ENCODE measurements at regions not wholly inside any gene's neighbourhood (a gene's known extent, or its start where the extent isn't known, plus 50 kb on each side); places are given as distances from the start of the nearest gene placed in this dataset.
"Not testable (repeated sequence)": the region's sequence is repeated elsewhere in the genome, so short reads cannot be mapped to it uniquely, and the experiment has no call there.

DNA sequence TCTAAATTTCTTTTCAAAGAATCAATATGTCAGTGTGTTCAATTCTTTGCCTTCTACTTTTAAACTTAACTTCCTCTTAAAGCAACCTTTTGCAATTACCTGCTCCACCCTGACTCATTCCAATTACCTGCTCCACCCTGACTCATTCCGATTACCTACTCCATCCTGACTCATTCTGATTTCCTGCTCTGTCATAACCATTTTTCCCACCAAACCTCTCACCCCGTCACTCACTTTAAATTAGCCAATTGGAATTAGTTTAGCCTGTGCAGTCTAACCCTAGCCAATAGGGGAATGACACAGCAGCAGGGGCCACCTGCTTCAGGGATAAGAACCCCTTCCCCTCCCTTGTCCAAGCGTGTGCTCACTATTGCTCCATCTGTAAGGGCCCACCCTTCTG, 157.1 kb upstream of the POU1F1 start:
- DNase-seq (ENCODE audit: low spot score) = not testable (repeated sequence)

- no peak for DNase-seq (ENCODE audit: low spot score)
Observed at GRCh38 chr3:87426918-87427317, 150.5 kb upstream of the POU1F1 start.

DNA sequence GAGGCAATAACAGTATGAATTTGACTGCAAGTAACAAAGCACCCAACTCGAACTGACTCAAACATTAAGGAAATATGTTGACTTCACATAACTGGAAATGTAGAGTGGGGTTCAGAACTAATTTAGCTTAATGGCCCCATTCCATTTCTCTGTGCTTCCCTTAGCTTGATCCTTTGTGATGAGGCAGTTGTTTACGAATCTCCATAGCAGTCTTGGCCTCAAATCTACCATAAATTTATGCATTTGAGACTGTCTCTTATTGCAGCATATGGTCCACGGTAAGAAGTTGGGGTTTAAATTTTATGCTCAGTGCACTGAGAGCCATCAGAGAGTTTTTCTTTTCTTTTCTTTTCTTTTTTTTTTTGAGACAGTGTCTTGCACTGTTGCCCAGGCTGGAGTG, 148.7 kb upstream of the POU1F1 start:
- DNase-seq (ENCODE audit: low spot score) = no peak

- DNase-seq (ENCODE audit: low spot score) = no peak
Observed at GRCh38 chr3:87423336-87423735, 147.0 kb upstream of the POU1F1 start.

- no peak for DNase-seq (ENCODE audit: low spot score)
Observed at GRCh38 chr3:87422333-87422732, 145.9 kb upstream of the POU1F1 start.

DNA sequence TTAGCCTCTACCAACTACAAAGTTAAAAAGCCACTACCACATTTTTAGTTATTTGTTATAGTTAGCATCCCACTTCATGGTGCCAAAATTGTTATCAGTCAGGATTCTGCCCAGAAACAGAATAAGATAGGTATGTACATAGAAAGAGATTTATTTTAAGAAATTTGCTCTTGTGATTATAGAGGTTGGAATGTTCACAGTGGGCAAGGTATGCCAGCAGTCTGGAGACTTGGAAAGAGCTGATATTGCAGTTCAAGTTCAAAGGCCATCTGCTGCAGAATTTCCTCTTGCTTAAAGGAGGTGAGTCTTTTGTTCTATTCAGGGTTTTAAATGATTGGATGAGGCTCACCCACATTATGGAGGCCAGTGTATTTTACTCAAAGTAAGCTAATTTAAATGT, 143.8 kb upstream of the POU1F1 start:
- DNase-seq (ENCODE audit: low spot score) = no peak

- no peak for DNase-seq (ENCODE audit: low spot score)
Observed at GRCh38 chr3:87414271-87414670, 137.9 kb upstream of the POU1F1 start.

GRCh38 chr3:87413814-87414213, 137.4 kb upstream of the POU1F1 start:
- no peak for DNase-seq (ENCODE audit: low spot score)

DNA sequence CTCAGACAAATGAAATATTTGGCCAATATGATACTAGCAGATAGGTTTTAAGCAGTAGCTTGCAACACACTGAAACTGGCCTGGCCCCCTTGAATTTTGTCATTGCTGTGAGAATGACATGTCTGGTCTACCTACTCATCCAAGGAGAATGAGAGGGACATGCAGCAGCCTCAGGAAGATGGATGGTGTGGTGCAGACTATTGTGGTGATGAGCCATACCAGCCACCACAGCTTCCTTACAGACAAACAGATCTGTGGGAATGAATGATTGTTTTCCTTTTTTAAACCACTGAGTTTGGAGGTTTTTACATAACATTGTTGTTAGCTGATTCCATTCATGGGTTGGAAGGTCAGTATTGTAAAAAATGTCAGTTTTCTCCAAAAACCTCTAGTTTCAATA, 133.7 kb upstream of the POU1F1 start:
- DNase-seq (ENCODE audit: low spot score) = no peak

GRCh38 chr3:87398168-87398801, 121.9 kb upstream of the POU1F1 start:
- no peak for DNase-seq (ENCODE audit: low spot score)

DNA sequence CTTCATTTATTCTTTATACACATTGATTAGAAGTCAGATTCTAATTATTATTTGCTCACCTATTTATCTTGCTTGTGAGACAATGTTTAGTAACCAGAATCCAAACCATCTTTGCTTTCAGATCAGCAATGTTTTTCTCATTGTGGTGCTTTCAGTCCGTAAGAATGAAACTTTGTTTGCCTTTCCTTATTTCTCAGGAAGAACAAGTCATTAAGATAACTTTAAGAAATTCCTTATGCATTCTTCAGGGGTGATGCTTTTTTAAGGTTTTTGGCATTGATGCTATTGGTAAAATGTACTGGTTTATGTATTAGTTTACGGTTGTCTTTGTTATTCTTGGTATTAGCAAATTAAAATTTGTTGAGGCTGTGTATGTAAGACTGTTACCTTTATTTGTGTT, 120.8 kb upstream of the POU1F1 start:
- DNase-seq (ENCODE audit: low spot score) = no peak

- DNase-seq (ENCODE audit: low spot score) = no peak
Observed at GRCh38 chr3:87390821-87391220, 114.4 kb upstream of the POU1F1 start.

- DNase-seq (ENCODE audit: low spot score) = no peak
Observed at GRCh38 chr3:87390353-87390752, 114.0 kb upstream of the POU1F1 start.

DNA sequence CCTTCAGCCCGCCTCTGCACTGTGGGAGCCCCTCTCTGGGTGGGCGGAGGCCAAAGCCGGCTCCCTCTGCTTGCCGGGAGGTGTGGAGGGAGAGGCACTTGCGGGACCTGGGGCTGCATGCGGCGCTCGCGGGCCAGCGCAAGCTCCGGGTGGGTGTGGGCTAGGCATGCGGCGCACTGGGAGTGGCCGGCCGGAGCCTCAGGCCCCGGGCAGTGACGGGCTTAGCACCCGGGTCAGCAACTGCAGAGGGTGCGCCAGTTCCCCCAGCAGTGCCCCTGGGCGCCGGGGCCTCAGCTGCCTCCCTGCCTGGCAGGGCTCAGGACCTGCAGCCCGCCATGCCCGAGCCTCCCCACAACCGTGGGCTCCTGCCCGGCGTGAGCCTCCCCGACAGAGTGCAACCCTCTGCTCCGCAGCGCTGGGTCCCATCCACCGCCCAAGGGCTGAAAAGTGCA, 98.9 kb upstream of the POU1F1 start:
- DNase-seq (ENCODE audit: low spot score) = no peak

DNA sequence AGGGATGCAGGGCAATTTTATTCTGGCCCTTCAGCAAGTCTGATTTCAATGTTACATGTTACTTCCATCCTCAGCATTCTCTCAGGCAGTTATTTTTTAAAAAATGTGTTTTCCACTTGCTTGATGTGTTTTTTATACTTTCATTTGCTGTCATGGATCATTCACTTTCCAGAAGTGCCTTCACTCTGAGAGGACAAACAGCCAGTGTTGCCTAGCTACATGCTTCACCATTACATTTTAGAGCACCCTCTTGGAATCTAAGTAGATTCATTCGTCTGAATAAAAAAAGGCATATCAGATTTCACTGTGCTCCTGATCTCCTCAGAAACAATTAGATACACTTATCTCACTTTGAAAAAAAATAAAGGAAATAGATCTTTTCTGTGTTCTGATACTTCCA, 93.6 kb upstream of the POU1F1 start:
- no peak for DNase-seq (ENCODE audit: low spot score)

GRCh38 chr3:87367736-87368135, 91.4 kb upstream of the POU1F1 start:
- no peak for DNase-seq (ENCODE audit: low spot score)

- DNase-seq (ENCODE audit: low spot score) = no peak
Observed at GRCh38 chr3:87363721-87364120, 87.3 kb upstream of the POU1F1 start.

- no peak for DNase-seq (ENCODE audit: low spot score)
Observed at GRCh38 chr3:87361956-87362355, 85.6 kb upstream of the POU1F1 start.

DNA sequence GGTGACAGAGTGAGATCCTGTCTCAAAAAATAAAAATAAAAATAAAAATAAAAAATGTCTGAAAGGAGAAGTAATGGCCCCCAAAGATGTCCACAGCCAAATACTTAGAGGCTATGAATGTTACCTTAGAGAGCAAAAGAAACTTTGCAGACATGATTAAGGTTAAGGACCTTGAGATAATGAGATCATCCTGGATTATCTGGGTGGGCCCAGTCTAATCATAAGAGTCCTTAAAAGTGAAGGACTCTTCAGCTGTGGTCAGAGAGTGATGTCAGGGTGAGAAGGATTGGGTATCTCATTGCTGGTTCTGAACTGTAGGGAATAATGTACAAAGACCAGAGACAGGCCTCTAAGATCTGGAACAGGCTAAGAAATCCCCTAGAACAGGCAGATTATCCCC, 84.9 kb upstream of the POU1F1 start:
- no peak for DNase-seq (ENCODE audit: low spot score)

DNA sequence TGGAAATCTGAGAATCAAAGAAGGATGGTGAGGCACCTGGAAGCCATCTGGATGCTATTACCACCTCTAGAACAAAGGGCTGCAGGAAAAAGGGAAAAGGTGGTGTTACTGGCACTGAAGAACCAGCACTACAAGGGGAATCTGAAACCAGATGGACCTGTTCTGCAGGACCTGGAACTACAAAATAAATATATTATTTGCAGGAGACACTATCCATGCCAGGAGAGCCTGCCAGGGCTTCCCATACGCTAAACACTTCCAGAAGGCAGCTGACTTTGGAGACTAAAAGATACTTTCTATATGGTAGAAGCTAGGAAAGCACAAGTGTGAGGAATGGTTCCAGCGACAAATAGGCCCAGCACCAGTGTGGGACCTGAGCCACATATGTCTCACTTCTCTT, 83.4 kb upstream of the POU1F1 start:
- no peak for DNase-seq (ENCODE audit: low spot score)

DNA sequence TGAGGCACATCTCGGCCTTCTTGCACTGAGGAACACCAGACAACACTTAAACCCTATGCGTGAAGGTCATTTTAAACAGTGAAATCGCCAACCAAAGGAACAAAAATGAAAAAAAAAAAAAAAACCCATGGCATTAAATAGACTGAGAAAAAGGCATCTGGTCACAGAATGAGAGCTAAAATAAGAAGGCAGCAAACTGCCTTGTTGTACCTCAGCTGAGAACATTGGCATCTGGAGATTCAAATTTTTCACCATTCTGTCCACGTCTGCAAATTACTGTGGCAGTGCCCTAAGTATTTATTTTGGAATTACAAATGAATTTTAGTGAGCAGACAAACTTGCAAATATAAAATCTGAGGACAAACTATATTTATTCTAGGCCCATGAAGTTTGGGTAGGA, 82.6 kb upstream of the POU1F1 start:
- DNase-seq (ENCODE audit: low spot score) = no peak

DNA sequence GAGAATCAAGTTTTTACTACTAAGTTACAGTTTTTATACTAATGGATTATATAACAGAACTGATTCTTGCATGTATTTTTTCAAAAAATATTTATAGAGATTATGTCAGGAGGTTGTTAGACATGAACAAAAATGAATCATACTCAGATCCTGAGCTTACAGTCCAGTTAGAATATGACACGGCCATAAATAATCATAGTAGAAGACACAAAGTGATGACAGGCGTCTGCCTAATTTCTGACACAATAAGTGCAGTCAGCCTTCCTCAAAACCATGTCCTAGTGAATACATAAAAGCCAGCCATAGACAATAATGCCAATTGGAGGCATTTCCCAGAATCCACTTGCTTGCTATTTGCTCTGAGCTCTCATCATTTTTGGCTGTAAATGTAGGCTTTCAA, 81.7 kb upstream of the POU1F1 start:
- DNase-seq (ENCODE audit: low spot score) = no peak

DNA sequence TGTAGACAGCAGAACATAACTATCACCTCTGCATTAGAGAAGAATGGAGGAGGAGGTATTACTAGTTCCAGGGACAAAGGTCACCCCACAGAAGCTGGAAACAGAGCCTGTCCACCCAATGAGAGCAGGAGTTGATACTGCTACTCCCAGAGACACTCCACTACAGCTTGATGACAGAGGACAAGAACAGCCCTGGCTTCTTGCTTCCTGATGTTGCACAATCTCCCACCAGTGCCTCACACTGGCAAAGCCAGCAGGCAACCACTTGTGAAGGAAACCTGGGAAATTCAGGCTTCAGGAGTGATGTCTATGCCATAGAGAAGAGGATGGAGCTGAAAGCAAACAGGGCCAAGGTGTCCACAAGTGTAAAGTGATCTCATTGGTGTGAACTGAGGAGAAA, 78.0 kb upstream of the POU1F1 start:
- DNase-seq (ENCODE audit: low spot score) = no peak

DNA sequence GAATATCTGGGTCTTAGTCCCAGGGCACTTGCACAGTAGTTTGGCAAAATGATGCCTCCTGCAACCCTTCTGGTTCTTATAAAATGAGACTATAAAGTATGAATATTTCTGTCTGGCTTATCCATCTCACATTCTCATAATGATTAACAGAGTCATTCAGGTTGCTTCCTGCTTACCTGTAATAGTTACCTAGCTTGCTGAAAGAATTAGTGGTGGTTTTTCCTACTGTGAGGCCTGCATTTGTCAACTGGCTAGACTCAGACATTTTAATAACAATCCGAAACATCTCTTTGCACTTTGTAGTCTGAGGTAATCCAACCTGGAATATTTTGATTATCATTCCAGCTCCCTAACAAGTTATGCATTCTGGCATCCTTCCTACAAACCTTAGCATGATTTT, 75.6 kb upstream of the POU1F1 start:
- no peak for DNase-seq (ENCODE audit: low spot score)
